H1 (cell line): ENCODE measurements at regions not wholly inside any gene's neighbourhood (a gene's known extent, or its start where the extent isn't known, plus 50 kb on each side); places are given as distances from the start of the nearest gene placed in this dataset.

Source experiments
- CEBPB ChIP-seq: IDR thresholded peaks from 2 replicates; pipeline ENCODE4 v1.6.1; 2012; ENCODE audit warnings: low read depth, low read length
- CTCF ChIP-seq, 3 experiments: IDR thresholded peaks; 1 replicate in 2 of 3; 2 replicates in 1 of 3; pipeline versions ENCODE4 v1.5.1 to v1.6.1; 2011; ENCODE audit warnings: low read length in 3 of 3, mild to moderate bottlenecking in 3 of 3, inconsistent platforms in 2 of 3, low read depth in 1 of 3, moderate library complexity in 1 of 3; ENCODE audit not compliant: insufficient read depth in 1 of 3; ENCODE audit errors: control extremely low read depth in 1 of 3
- MAX ChIP-seq: IDR thresholded peaks from 2 replicates; pipeline ENCODE4 v1.6.1; 2012; ENCODE audit warnings: inconsistent platforms
- POLR2A ChIP-seq, 2 experiments: IDR thresholded peaks; 1 replicate in 1 of 2; 2 replicates in 1 of 2; pipeline ENCODE4 v1.6.1; 2011; ENCODE audit warnings: low read depth in 2 of 2, low read length in 2 of 2, mild to moderate bottlenecking in 2 of 2; ENCODE audit errors: control extremely low read depth in 1 of 2
- SIX5 ChIP-seq: IDR thresholded peaks from 2 replicates; pipeline ENCODE4 v1.6.1; 2011; ENCODE audit warnings: mild to moderate bottlenecking, low read depth, low read length
- TEAD4 ChIP-seq: IDR thresholded peaks from 2 replicates; pipeline ENCODE4 v1.6.1; 2012; ENCODE audit warnings: low read depth, low read length, inconsistent platforms, mixed read lengths
- TF ChIP-seq, protein P1 (sequence below): fragments of 300-600 bp; sonication (generic); IDR thresholded peaks from 2 replicates; pipeline ENCODE4 v1.7.1; 2012; ENCODE audit warnings: low read length, moderate library complexity, mild to moderate bottlenecking, inconsistent platforms; ENCODE audit not compliant: insufficient replicate concordance

- TF ChIP-seq POLR2A (IDR thresholded peaks at IDR 0.05; ENCODE audit: control extremely low read depth in 1 of 2, low read depth in 2 of 2, low read length in 2 of 2) (no peak), CEBPB (no peak), CTCF (IDR thresholded peaks at IDR 0.05; ENCODE audit: control extremely low read depth in 1 of 3, insufficient read depth in 1 of 3, low read depth in 1 of 3, low read length in 3 of 3) (no peak), TEAD4 (no peak), SIX5 (no peak), MAX (no peak)
- TF ChIP-seq, protein P1, sequence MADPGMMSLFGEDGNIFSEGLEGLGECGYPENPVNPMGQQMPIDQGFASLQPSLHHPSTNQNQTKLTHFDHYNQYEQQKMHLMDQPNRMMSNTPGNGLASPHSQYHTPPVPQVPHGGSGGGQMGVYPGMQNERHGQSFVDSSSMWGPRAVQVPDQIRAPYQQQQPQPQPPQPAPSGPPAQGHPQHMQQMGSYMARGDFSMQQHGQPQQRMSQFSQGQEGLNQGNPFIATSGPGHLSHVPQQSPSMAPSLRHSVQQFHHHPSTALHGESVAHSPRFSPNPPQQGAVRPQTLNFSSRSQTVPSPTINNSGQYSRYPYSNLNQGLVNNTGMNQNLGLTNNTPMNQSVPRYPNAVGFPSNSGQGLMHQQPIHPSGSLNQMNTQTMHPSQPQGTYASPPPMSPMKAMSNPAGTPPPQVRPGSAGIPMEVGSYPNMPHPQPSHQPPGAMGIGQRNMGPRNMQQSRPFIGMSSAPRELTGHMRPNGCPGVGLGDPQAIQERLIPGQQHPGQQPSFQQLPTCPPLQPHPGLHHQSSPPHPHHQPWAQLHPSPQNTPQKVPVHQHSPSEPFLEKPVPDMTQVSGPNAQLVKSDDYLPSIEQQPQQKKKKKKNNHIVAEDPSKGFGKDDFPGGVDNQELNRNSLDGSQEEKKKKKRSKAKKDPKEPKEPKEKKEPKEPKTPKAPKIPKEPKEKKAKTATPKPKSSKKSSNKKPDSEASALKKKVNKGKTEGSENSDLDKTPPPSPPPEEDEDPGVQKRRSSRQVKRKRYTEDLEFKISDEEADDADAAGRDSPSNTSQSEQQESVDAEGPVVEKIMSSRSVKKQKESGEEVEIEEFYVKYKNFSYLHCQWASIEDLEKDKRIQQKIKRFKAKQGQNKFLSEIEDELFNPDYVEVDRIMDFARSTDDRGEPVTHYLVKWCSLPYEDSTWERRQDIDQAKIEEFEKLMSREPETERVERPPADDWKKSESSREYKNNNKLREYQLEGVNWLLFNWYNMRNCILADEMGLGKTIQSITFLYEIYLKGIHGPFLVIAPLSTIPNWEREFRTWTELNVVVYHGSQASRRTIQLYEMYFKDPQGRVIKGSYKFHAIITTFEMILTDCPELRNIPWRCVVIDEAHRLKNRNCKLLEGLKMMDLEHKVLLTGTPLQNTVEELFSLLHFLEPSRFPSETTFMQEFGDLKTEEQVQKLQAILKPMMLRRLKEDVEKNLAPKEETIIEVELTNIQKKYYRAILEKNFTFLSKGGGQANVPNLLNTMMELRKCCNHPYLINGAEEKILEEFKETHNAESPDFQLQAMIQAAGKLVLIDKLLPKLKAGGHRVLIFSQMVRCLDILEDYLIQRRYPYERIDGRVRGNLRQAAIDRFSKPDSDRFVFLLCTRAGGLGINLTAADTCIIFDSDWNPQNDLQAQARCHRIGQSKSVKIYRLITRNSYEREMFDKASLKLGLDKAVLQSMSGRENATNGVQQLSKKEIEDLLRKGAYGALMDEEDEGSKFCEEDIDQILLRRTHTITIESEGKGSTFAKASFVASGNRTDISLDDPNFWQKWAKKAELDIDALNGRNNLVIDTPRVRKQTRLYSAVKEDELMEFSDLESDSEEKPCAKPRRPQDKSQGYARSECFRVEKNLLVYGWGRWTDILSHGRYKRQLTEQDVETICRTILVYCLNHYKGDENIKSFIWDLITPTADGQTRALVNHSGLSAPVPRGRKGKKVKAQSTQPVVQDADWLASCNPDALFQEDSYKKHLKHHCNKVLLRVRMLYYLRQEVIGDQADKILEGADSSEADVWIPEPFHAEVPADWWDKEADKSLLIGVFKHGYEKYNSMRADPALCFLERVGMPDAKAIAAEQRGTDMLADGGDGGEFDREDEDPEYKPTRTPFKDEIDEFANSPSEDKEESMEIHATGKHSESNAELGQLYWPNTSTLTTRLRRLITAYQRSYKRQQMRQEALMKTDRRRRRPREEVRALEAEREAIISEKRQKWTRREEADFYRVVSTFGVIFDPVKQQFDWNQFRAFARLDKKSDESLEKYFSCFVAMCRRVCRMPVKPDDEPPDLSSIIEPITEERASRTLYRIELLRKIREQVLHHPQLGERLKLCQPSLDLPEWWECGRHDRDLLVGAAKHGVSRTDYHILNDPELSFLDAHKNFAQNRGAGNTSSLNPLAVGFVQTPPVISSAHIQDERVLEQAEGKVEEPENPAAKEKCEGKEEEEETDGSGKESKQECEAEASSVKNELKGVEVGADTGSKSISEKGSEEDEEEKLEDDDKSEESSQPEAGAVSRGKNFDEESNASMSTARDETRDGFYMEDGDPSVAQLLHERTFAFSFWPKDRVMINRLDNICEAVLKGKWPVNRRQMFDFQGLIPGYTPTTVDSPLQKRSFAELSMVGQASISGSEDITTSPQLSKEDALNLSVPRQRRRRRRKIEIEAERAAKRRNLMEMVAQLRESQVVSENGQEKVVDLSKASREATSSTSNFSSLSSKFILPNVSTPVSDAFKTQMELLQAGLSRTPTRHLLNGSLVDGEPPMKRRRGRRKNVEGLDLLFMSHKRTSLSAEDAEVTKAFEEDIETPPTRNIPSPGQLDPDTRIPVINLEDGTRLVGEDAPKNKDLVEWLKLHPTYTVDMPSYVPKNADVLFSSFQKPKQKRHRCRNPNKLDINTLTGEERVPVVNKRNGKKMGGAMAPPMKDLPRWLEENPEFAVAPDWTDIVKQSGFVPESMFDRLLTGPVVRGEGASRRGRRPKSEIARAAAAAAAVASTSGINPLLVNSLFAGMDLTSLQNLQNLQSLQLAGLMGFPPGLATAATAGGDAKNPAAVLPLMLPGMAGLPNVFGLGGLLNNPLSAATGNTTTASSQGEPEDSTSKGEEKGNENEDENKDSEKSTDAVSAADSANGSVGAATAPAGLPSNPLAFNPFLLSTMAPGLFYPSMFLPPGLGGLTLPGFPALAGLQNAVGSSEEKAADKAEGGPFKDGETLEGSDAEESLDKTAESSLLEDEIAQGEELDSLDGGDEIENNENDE, result no peak
These were observed 142.2 kb downstream of the MYLK4 start for GRCh38 chr6:2608503-2608902.
